Neural cell (in vitro differentiated cells): ENCODE measurements at regions not wholly inside any gene's neighbourhood (a gene's known extent, or its start where the extent isn't known, plus 50 kb on each side); places are given as distances from the start of the nearest gene placed in this dataset.

ENCODE experiments used
- EP300 ChIP-seq: fragments of 450-650 bp; conservative IDR thresholded peaks from 2 replicates; pipeline ENCODE4 v1.6.1; 2014; ENCODE audit warnings: antibody characterized with exemption, mild to moderate bottlenecking, moderate library complexity; ENCODE audit not compliant: poor library complexity, severe bottlenecking
- EZH2 ChIP-seq: fragments of 200-600, 300-800 bp; shearing (Covaris generic), sonication (generic); IDR thresholded peaks from 2 replicates; pipeline ENCODE4 v1.6.1; 2014; ENCODE audit warnings: antibody characterized with exemption, low read length, borderline replicate concordance, mild to moderate bottlenecking; ENCODE audit not compliant: insufficient read depth, poor library complexity, severe bottlenecking
- POLR2AphosphoS5 ChIP-seq: IDR thresholded peaks from 2 replicates; pipeline ENCODE4 v1.6.1; 2012
- RAD21 ChIP-seq: fragments of 450-650 bp; conservative IDR thresholded peaks from 2 replicates; pipeline ENCODE4 v1.6.1; 2014; ENCODE audit warnings: antibody characterized with exemption, mild to moderate bottlenecking, moderate library complexity
- SMC3 ChIP-seq: fragments of 450-650 bp; conservative IDR thresholded peaks from 2 replicates; pipeline ENCODE4 v1.6.1; 2014; ENCODE audit warnings: antibody characterized with exemption, mild to moderate bottlenecking, moderate library complexity; ENCODE audit not compliant: poor library complexity
- TAF1 ChIP-seq: IDR thresholded peaks from 2 replicates; pipeline ENCODE4 v1.6.1; 2012; ENCODE audit warnings: low read depth
- TF ChIP-seq, protein P1 (sequence below): fragments of 450-650 bp; IDR thresholded peaks from 2 replicates; pipeline ENCODE4 v1.5.1; 2014; ENCODE audit warnings: antibody characterized with exemption, mild to moderate bottlenecking, moderate library complexity; ENCODE audit not compliant: poor library complexity, severe bottlenecking

DNA sequence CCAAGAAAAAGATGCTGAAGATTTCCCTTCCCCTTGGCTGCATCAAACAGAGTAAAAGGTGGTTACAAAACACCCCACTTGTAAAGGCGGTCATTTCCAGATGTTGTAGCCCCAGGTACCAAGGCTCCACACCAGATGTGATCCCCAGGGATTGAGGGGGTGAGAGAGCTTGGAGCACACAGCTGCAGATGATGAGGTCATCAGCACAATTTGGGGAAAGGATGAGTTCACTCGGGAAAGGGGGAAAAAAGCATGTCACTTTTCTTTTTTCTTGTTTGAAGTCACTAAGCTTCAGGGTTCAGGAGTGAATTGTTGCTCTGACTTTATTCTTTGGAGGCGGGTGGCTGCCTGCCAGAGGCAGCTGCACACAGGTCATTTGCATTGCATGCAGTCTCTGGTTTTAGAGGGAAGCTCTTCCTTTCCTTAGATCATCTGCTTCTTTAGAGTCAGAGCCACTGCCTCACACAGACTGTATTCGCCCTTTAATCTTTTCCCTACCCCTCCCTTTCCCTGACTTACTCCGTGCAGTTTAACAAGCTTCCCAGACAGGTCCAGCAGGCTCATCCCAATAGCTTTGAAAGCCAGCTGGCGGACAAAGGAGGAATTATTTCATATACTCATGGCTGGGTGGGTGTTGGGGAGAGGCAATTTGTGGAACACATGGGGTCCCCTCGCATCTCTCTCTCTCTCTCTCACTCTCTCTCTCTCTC lies 409.3 kb upstream of the SLC24A2 start:
- TF ChIP-seq TAF1 (no peak), EZH2 (no peak), RAD21 (no peak), EP300 (no peak), POLR2AphosphoS5 (no peak), SMC3 (no peak)
- TF ChIP-seq, protein P1, sequence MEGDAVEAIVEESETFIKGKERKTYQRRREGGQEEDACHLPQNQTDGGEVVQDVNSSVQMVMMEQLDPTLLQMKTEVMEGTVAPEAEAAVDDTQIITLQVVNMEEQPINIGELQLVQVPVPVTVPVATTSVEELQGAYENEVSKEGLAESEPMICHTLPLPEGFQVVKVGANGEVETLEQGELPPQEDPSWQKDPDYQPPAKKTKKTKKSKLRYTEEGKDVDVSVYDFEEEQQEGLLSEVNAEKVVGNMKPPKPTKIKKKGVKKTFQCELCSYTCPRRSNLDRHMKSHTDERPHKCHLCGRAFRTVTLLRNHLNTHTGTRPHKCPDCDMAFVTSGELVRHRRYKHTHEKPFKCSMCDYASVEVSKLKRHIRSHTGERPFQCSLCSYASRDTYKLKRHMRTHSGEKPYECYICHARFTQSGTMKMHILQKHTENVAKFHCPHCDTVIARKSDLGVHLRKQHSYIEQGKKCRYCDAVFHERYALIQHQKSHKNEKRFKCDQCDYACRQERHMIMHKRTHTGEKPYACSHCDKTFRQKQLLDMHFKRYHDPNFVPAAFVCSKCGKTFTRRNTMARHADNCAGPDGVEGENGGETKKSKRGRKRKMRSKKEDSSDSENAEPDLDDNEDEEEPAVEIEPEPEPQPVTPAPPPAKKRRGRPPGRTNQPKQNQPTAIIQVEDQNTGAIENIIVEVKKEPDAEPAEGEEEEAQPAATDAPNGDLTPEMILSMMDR: no peak
